H1 (cell line): ENCODE measurements at regions not wholly inside any gene's neighbourhood (a gene's known extent, or its start where the extent isn't known, plus 50 kb on each side); places are given as distances from the start of the nearest gene placed in this dataset.

ENCODE experiments used
- CTCF ChIP-seq, 3 experiments: IDR thresholded peaks; 1 replicate in 2 of 3; 2 replicates in 1 of 3; pipeline versions ENCODE4 v1.5.1 to v1.6.1; 2011; ENCODE audit warnings: low read length in 3 of 3, mild to moderate bottlenecking in 3 of 3, inconsistent platforms in 2 of 3, low read depth in 1 of 3, moderate library complexity in 1 of 3; ENCODE audit not compliant: insufficient read depth in 1 of 3; ENCODE audit errors: control extremely low read depth in 1 of 3
- GABPA ChIP-seq: IDR thresholded peaks from 2 replicates; pipeline ENCODE4 v1.6.1; 2011; ENCODE audit warnings: mild to moderate bottlenecking, low read length, moderate library complexity, borderline replicate concordance; ENCODE audit not compliant: insufficient read depth
- KDM1A ChIP-seq: fragments of 200-600, 300-600 bp; sonication (generic); IDR thresholded peaks from 2 replicates; pipeline ENCODE4 v1.7.1; 2016; ENCODE audit warnings: mild to moderate bottlenecking, low read length, borderline replicate concordance
- POLR2A ChIP-seq, 2 experiments: IDR thresholded peaks; 1 replicate in 1 of 2; 2 replicates in 1 of 2; pipeline ENCODE4 v1.6.1; 2011; ENCODE audit warnings: low read depth in 2 of 2, low read length in 2 of 2, mild to moderate bottlenecking in 2 of 2; ENCODE audit errors: control extremely low read depth in 1 of 2
- SRF ChIP-seq: IDR thresholded peaks from 2 replicates; pipeline ENCODE4 v1.6.1; 2011; ENCODE audit warnings: mild to moderate bottlenecking, low read depth, low read length, moderate library complexity

DNA sequence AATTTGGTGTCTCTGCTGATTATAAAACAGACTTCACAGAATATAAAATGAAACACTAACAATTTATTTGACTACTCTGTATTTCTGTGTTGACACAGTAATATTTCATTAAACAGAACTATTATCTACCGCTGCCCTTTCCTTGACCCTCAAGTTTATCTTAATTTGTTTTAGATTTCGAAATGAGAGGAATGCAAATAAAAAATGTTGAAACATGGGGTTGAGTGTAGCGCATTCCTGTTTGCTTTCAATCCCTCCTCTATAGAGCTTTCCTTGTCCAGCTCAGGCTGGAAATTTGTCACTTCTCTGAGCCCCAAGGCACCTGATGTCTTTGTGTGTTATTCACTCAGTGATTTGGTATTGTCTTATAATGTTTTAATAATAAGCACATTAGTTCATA is 550.2 kb downstream of the ZBBX start:
- TF ChIP-seq POLR2A (IDR thresholded peaks at IDR 0.05; ENCODE audit: control extremely low read depth in 1 of 2, low read depth in 2 of 2, low read length in 2 of 2): no peak
- no peak for TF ChIP-seq SRF
- no peak for TF ChIP-seq GABPA
- no peak for TF ChIP-seq KDM1A
- TF ChIP-seq CTCF (IDR thresholded peaks at IDR 0.05; ENCODE audit: control extremely low read depth in 1 of 3, insufficient read depth in 1 of 3, low read depth in 1 of 3, low read length in 3 of 3): no peak
